HCT116 (cell line): ENCODE measurements at regions not wholly inside any gene's neighbourhood (a gene's known extent, or its start where the extent isn't known, plus 50 kb on each side); places are given as distances from the start of the nearest gene placed in this dataset.

Source experiments
- ATAC-seq: fragments of 200-7000 bp; cut with Tn5 transposase; 2 replicates; pipeline ENCODE4 v1.9.1; 2020; ENCODE audit warnings: mild to moderate bottlenecking, moderate library complexity
- BruUV-seq: library from RNA; stranded (reverse); fragments of 400-500 nt; replicated peaks from 2 replicates; lab custom pipeline; 2021; lab: Mats Ljungman, UMichigan
- CTCF ChIA-PET: fragments of 300-600 bp; sonication (Branson Sonifier 250); formaldehyde crosslinking; loops from one replicate; lab custom pipeline; 2021; ENCODE audit warnings: antibody characterized with exemption; lab: Charles Lee
- POLR2A ChIA-PET: fragments of 300-600, 350-600 bp; sonication (Branson Sonifier 250); formaldehyde crosslinking; loops from one replicate; lab custom pipeline; 2021; ENCODE audit warnings: antibody characterized with exemption; lab: Charles Lee
- RAD21 ChIA-PET, 2 experiments: fragments of 300-600 bp; sonication (Branson Sonifier 250); formaldehyde crosslinking; loops; one replicate each; lab custom pipeline; 2023; ENCODE audit warnings: low total read pairs in 2 of 2; ENCODE audit not compliant: uncharacterized antibody in 2 of 2, unreplicated experiment in 2 of 2, low non-redundant PET in 1 of 2; lab: Charles Lee
- DNase-seq: peaks from one replicate; pipeline ENCODE4 v3.0.0-alpha.2; 2010; ENCODE audit warnings: low read depth, low spot score
- H2AFZ ChIP-seq: fragments of 200-600 bp; shearing (Covaris generic), sonication (generic); 2 replicates; pipeline ENCODE4 v1.6.1; 2017; ENCODE audit warnings: low read depth, mixed run types, mixed read lengths, antibody characterized with exemption, low read length; ENCODE audit not compliant: poor library complexity, severe bottlenecking
- H3K27ac ChIP-seq: 2 replicates; pipeline ENCODE4 v1.5.1; 2012; ENCODE audit warnings: low read depth, low read length
- H3K27me3 ChIP-seq: fragments of 200-600 bp; sonication (generic); 2 replicates; pipeline ENCODE4 v1.6.1; 2016; ENCODE audit warnings: mixed run types, low read length, mixed read lengths; ENCODE audit not compliant: insufficient read depth
- H3K36me3 ChIP-seq, 2 experiments: fragments of 200-500 bp in 1 of 2; fragments of 200-600 bp in 1 of 2; sonication (Bioruptor generic) in 1 of 2; sonication (generic) in 1 of 2; 2 replicates each; pipeline versions ENCODE4 v1.5.1 to v1.6.1; 2014 to 2016; ENCODE audit warnings: low read length in 2 of 2, inconsistent platforms in 1 of 2, mixed read lengths in 1 of 2, mixed run types in 1 of 2; ENCODE audit not compliant: insufficient read depth in 2 of 2, control insufficient read depth in 1 of 2
- H3K4me1 ChIP-seq, 2 experiments: fragments of 200-600 bp in 1 of 2; sonication (generic) in 1 of 2; 2 replicates each; pipeline versions ENCODE4 v1.5.1 to v1.6.1; 2012 to 2017; ENCODE audit warnings: low read length in 2 of 2, inconsistent platforms in 1 of 2, mild to moderate bottlenecking in 1 of 2, mixed read lengths in 1 of 2, mixed run types in 1 of 2, moderate library complexity in 1 of 2; ENCODE audit not compliant: insufficient read depth in 2 of 2, control insufficient read depth in 1 of 2
- H3K4me2 ChIP-seq: fragments of 200-600 bp; sonication (generic); 2 replicates; pipeline ENCODE4 v1.6.1; 2017; ENCODE audit warnings: mixed run types, low read length, mixed read lengths
- H3K4me3 ChIP-seq, 2 experiments: fragments of 200-600 bp in 1 of 2; sonication (generic) in 1 of 2; replicated peaks in 1 of 2; 2 replicates each; pipeline ENCODE4 v1.5.1; 2011 to 2016; ENCODE audit warnings: low read length in 2 of 2, control low read depth in 1 of 2, low read depth in 1 of 2, mild to moderate bottlenecking in 1 of 2, mixed read lengths in 1 of 2, mixed run types in 1 of 2
- H3K79me2 ChIP-seq: fragments of 200-600 bp; sonication (generic); 2 replicates; pipeline ENCODE4 v1.6.1; 2017; ENCODE audit warnings: mild to moderate bottlenecking, mixed run types, low read length, moderate library complexity, mixed read lengths; ENCODE audit not compliant: insufficient read depth
- H3K9ac ChIP-seq: fragments of 200-600 bp; sonication (generic); 2 replicates; pipeline ENCODE4 v1.6.1; 2016; ENCODE audit warnings: low read length, mixed read lengths
- H3K9me2 ChIP-seq: fragments of 200-600 bp; sonication (generic), shearing (Covaris generic); 2 replicates; pipeline ENCODE4 v1.6.1; 2017; ENCODE audit warnings: mixed run types, mild to moderate bottlenecking, moderate library complexity; ENCODE audit not compliant: insufficient read depth
- H3K9me3 ChIP-seq, 2 experiments: fragments of 200-500 bp in 1 of 2; fragments of 200-600 bp in 1 of 2; sonication (Bioruptor generic) in 1 of 2; sonication (generic) in 1 of 2; 2 replicates each; pipeline ENCODE4 v1.6.1; 2014 to 2017; ENCODE audit warnings: low read length in 2 of 2, mixed read lengths in 2 of 2, inconsistent platforms in 1 of 2, low read depth in 1 of 2, mild to moderate bottlenecking in 1 of 2, mixed run types in 1 of 2, moderate library complexity in 1 of 2; ENCODE audit not compliant: control insufficient read depth in 1 of 2, insufficient read depth in 1 of 2
- H4K20me1 ChIP-seq: fragments of 200-600 bp; sonication (generic), shearing (Covaris generic); 2 replicates; pipeline ENCODE4 v1.6.1; 2017; ENCODE audit warnings: mixed run types, mild to moderate bottlenecking, moderate library complexity; ENCODE audit not compliant: insufficient read depth
- ATF3 ChIP-seq: IDR thresholded peaks from 2 replicates; pipeline ENCODE4 v1.6.1; 2012
- EGR1 ChIP-seq: IDR thresholded peaks from 2 replicates; pipeline ENCODE4 v1.6.1; 2012; ENCODE audit warnings: low read depth
- ELF1 ChIP-seq: IDR thresholded peaks from 2 replicates; pipeline ENCODE4 v1.6.1; 2012; ENCODE audit warnings: low read depth, borderline replicate concordance
- EZH2 ChIP-seq: fragments of 200-600 bp; sonication (generic); IDR thresholded peaks from 2 replicates; pipeline ENCODE4 v1.6.1; 2017; ENCODE audit warnings: antibody characterized with exemption, mixed run types
- FOSL1 ChIP-seq: IDR thresholded peaks from 2 replicates; pipeline ENCODE4 v1.6.1; 2012; ENCODE audit warnings: low read depth
- POLR2A ChIP-seq: IDR thresholded peaks from 2 replicates; pipeline ENCODE4 v1.7.0; 2011; ENCODE audit warnings: borderline replicate concordance; ENCODE audit not compliant: insufficient read depth, insufficient read length; ENCODE audit errors: extremely low read depth
- POLR2AphosphoS5 ChIP-seq: IDR thresholded peaks from 2 replicates; pipeline ENCODE4 v1.6.1; 2011; ENCODE audit warnings: mild to moderate bottlenecking, low read depth, low read length, moderate library complexity
- SIN3A ChIP-seq: IDR thresholded peaks from 2 replicates; pipeline ENCODE4 v1.6.1; 2012; ENCODE audit warnings: low read depth
- SRF ChIP-seq: IDR thresholded peaks from 2 replicates; pipeline ENCODE4 v1.6.1; 2012; ENCODE audit warnings: low read depth
- TCF7L2 ChIP-seq: IDR thresholded peaks from 2 replicates; pipeline ENCODE4 v1.7.0; 2011; ENCODE audit warnings: borderline replicate concordance, inconsistent platforms; ENCODE audit not compliant: insufficient read depth, insufficient read length; ENCODE audit errors: extremely low read depth
- ZBTB33 ChIP-seq: IDR thresholded peaks from 2 replicates; pipeline ENCODE4 v1.6.1; 2011; ENCODE audit warnings: mild to moderate bottlenecking, low read length, moderate library complexity; ENCODE audit not compliant: insufficient replicate concordance; ENCODE audit errors: extremely low read depth
- ZNF274 ChIP-seq: fragments of 200-500 bp; sonication (Bioruptor generic); IDR thresholded peaks from 2 replicates; pipeline ENCODE4 v1.6.1; 2014; ENCODE audit warnings: mild to moderate bottlenecking, low read depth, low read length, inconsistent platforms
- intact Hi-C: fragments of 100-400 bp; cut with micrococcal nuclease; formaldehyde crosslinking; loops from 2 replicates; pipeline ENCODE4 v1.10.0; 2022

- DNase-seq: no peak
- no peaks in the 10 kb centered on the region for H3K4me1 ChIP-seq
- POLR2A ChIA-PET: no interaction called here
- CTCF ChIA-PET: interaction anchor here (0.5 kb wide), 1 partner anchor 130 kb away, joined by 3 read pairs; no protein-coding TSS in a partner anchor
- H3K4me2 ChIP-seq: no peak overlapping the region
- ATAC-seq: no peak
- H4K20me1 ChIP-seq: no peaks in the 10 kb centered on the region
- RAD21 ChIA-PET: no interaction called here
- TF ChIP-seq EZH2 (no peak), SIN3A (no peak), POLR2A (no peak)
- no TSS peak for BruUV-seq
- H3K4me3 ChIP-seq: no peak overlapping the region
- H3K36me3 ChIP-seq: no peaks in the 10 kb centered on the region
- H3K27ac ChIP-seq: no peak overlapping the region
- no peaks in the 10 kb centered on the region for H3K9me3 ChIP-seq
- H3K79me2 ChIP-seq: no peaks in the 10 kb centered on the region
- intact Hi-C loops: no loop called here
- no peak overlapping the region for H2AFZ ChIP-seq
- H3K9ac ChIP-seq: no peak overlapping the region
- no peaks in the 10 kb centered on the region for H3K27me3 ChIP-seq
- no peaks in the 10 kb centered on the region for H3K9me2 ChIP-seq
Measured at GRCh38 chr1:2928366-2929325, 92.6 kb upstream of the ACTRT2 start.

GRCh38 chr1:2929335-2929734 is 91.9 kb upstream of the ACTRT2 start:
- Histone ChIP-seq H3K27me3 (no peaks in the 10 kb centered on the region), H3K4me1 (no peaks in the 10 kb centered on the region), H3K36me3 (no peaks in the 10 kb centered on the region), H3K9ac (no peak overlapping the region), H3K9me2 (no peaks in the 10 kb centered on the region), H2AFZ (no peak overlapping the region), H3K9me3 (no peaks in the 10 kb centered on the region), H3K4me2 (no peak overlapping the region), H3K4me3 (no peak overlapping the region), H3K27ac (no peak overlapping the region), H4K20me1 (no peaks in the 10 kb centered on the region), H3K79me2 (no peaks in the 10 kb centered on the region)
- no peak for DNase-seq
- TF ChIP-seq EGR1 (no peak), POLR2AphosphoS5 (no peak), POLR2A (no peak), ATF3 (no peak), SRF (no peak), ZNF274 (no peak), ZBTB33 (no peak), TCF7L2 (no peak), SIN3A (no peak), FOSL1 (no peak), ELF1 (no peak)
- ChIA-PET RAD21 (no interaction called here), POLR2A (no interaction called here), CTCF (interaction anchor here (0.5 kb wide), 1 partner anchor 131 kb away, joined by 3 read pairs; no protein-coding TSS in a partner anchor)
- ATAC-seq: no peak
- BruUV-seq: no TSS peak
- intact Hi-C loops: no loop called here
